ENCODE measurements at regions not wholly inside any gene's neighbourhood (a gene's known extent, or its start where the extent isn't known, plus 50 kb on each side); places are given as distances from the start of the nearest gene placed in this dataset.

DNA sequence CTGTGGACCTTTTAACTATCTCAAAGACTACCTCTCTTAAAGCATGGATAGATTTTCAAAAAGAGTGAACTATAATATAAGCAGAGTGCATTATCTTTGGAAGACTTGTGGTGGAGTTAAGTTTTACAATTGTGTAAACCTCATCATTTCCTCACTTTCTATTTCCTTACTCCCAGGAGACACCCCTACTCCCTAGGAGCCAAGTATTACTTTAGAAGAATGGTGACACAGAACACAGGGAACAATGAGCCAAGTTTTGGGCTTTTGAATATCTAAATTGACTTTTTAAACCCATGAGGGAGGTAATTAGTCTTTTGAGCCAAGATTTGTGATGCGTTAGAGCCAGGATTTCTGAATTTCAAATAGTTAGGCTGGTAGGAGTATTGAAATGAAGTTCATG, 78.9 kb upstream of the UNC5C start:
- Histone ChIP-seq H2BK120ac (ENCODE audit: low read depth, low read length) (no peak overlapping the region), H3K18ac (ENCODE audit: low read depth, low read length) (no peak overlapping the region), H4K8ac (ENCODE audit: low read depth in 2 of 2, low read length in 2 of 2) (no peak overlapping the region), H3K4me1 (ENCODE audit: control insufficient read depth, insufficient read depth, low read length) (no peaks in the 10 kb centered on the region), H3K9me1 (ENCODE audit: insufficient read depth, low read length) (no peaks in the 10 kb centered on the region), H3K27ac (ENCODE audit: insufficient read depth, low read length) (no peak overlapping the region), H2AK9ac (replicated peaks; ENCODE audit: low read depth, low read length, poor library complexity) (no peak overlapping the region), H3K36me3 (ENCODE audit: control insufficient read depth, insufficient read depth, low read length) (no peaks in the 10 kb centered on the region), H3K27me3 (ENCODE audit: control insufficient read depth, insufficient read depth, low read length) (no peaks in the 10 kb centered on the region), H3K14ac (replicated peaks; ENCODE audit: low read depth, low read length) (no peak overlapping the region), H2BK15ac (ENCODE audit: low read depth, low read length) (no peak overlapping the region), H3K9ac (ENCODE audit: low read depth, low read length) (no peak overlapping the region), H4K91ac (ENCODE audit: insufficient read depth, low read depth, low read length) (no peak overlapping the region), H3K4me3 (ENCODE audit: insufficient read depth, low read depth, low read length) (no peak overlapping the region), H3K9me3 (ENCODE audit: control insufficient read depth, insufficient read depth, low read length) (no peaks in the 10 kb centered on the region; the same call in 1 of the 2 replicates), H4K5ac (ENCODE audit: low read depth, low read length) (no peak overlapping the region), H2AK5ac (ENCODE audit: low read depth, low read length) (no peak overlapping the region), H4K20me1 (ENCODE audit: insufficient read depth, low read length) (no peaks in the 10 kb centered on the region), H2AFZ (replicated peaks; ENCODE audit: low read length, poor library complexity) (no peak overlapping the region), H3K79me1 (ENCODE audit: low read depth in 1 of 2, low read length in 2 of 2) (no peaks in the 10 kb centered on the region), H3K4me2 (ENCODE audit: low read depth, low read length) (no peak overlapping the region), H3K56ac (ENCODE audit: extremely low read depth, insufficient read depth, low read length) (no peak overlapping the region), H2BK20ac (ENCODE audit: low read depth, low read length) (no peak overlapping the region), H2BK5ac (ENCODE audit: low read depth, low read length, poor library complexity, severe bottlenecking) (no peak overlapping the region), H3K23ac (ENCODE audit: low read depth, low read length) (no peak overlapping the region), H3K4ac (ENCODE audit: low read depth, low read length) (no peak overlapping the region)
- in situ Hi-C loops (cut with MboI; ENCODE audit: low sequenced_read_pairs) (no loop called here), dilution Hi-C loops (cut with HindIII; ENCODE audit: low sequenced_read_pairs, unreplicated experiment) (no loop called here), intact Hi-C loops (cut with micrococcal nuclease) (no loop called here)
- ChIA-PET CTCF (no interaction called here), POLR2A (ENCODE audit: unreplicated experiment) (no interaction called here)
- DNase-seq: no peak
- no peak for TF ChIP-seq CHD1 (IDR thresholded peaks at IDR 0.05; ENCODE audit: low read depth, low read length)
- no peak for TF ChIP-seq POLR2A (IDR thresholded peaks at IDR 0.05; ENCODE audit: low read depth, low read length)
- TF ChIP-seq RFX5 (IDR thresholded peaks at IDR 0.05; ENCODE audit: low read depth, low read length): no peak
- no peak for TF ChIP-seq SMC3 (IDR thresholded peaks at IDR 0.05; ENCODE audit: low read depth, low read length)
- no peak for TF ChIP-seq MAZ (IDR thresholded peaks at IDR 0.05; ENCODE audit: borderline replicate concordance, low read depth, low read length)
- no peak for ATAC-seq (ENCODE audit: low read depth)
- 80% methylated on average over 1 of the region's 1 CpG; no CpG with 5 or more reads in 1 of the 2 experiments for WGBS, 2 experiments (ENCODE audit: extremely low coverage in 2 of 2, insufficient read length in 1 of 2)
- no TSS peak for BruUV-seq (replicated peaks)
